NCI-H1092 (cell line): ENCODE measurements at regions not wholly inside any gene's neighbourhood (a gene's known extent, or its start where the extent isn't known, plus 50 kb on each side); places are given as distances from the start of the nearest gene placed in this dataset.
A peak's percentile ranks its signal among the peaks of the same experiment; 100 is the strongest.
"Not testable (repeated sequence)": the region's sequence is repeated elsewhere in the genome, so short reads cannot be mapped to it uniquely, and the experiment has no call there.

ENCODE experiments used
- DNase-seq: peaks from one replicate; lab custom pipeline; 2025; lab: John Stamatoyannopoulos, UW

DNA sequence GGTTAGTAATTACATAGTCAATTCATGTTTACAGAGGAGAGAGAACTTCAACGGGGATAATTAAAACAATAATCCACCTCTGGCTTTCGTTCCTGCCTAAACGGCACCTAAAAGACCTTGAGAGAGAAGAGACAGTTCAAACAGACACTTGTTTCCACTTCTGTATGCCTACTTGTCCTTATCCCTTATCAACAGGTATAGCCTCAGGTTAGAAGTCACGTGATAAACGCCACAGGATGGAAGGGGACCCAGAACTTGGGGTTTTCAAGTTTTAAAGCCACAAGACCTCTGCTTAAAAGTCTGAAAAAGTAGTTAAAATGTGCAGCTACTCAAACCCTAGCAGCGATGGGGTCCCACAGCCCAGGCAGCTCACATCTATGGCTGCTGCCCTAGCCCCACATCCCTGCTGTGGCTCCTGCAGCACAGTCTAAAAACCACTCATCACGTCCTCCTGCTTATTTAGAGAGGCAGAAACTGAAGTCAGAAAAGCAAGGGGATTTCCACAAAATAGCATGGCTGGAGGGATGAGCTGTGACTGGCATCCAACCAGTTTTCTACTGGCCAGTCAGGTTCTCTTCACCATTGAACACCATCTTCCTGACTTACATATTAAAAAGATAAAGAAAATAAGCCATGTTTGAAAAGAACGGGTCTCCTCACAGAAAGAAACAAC lies 51.2 kb upstream of the SEC16B start:
- no peak for DNase-seq

DNA sequence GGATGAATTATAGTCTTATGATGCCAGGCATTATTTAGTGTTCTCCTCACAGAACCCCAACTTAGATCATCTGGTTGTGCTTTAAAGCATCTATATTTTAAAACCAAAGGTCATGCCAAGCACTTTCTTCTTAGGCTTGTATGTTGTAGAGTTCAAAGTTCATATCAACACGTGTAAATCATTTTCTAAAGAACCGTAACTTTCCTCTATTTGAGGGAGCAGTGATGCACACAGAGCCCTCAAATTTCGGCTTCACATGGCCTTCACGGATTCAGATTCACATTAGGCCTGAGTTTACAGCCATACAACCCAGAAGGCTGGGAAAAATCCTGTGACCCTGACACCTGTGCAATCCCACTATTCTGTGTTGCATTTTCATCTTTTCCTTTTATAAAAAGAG lies 52.1 kb upstream of the SEC16B start:
- no peak for DNase-seq

DNA sequence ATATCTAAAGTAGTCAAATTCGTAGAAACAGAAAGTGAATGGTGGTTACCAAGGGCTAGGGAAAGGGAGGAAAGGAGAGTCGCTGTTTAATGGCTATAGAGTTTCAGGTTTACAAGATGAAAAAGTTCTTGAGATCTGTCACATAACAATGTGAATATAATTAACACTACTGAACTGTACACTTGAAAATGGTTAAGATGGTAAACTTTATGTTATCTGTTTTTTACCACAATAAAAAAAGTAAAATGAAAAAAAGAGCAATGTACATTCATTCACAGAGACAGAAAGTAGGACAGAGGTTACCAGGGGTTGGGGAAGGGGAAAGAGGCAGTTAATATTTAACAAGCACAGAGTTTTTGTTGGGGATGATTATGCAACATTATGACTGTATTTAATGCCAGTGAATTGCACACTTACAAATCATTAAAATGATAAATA lies 53.3 kb upstream of the SEC16B start:
- DNase-seq: no peak

DNA sequence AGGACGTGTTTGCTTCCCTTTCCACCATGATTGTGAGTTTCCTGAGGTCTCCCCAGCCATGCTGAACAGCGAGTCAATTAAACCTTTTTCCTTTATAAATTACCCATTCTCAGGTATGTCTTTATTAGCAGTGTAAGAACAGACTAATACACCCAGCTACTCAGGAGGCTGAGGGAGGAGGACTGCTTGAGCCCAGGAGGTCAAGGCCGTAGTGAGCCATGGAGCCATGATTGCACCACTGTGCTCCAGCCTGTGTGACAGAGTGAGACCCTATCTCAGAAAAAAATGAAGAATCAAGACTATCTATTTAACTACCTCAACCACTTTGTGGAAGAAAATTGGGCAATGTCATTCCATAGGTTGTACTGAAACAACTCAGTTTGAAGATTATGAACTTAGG lies 54.6 kb upstream of the SEC16B start:
- no peak for DNase-seq

DNA sequence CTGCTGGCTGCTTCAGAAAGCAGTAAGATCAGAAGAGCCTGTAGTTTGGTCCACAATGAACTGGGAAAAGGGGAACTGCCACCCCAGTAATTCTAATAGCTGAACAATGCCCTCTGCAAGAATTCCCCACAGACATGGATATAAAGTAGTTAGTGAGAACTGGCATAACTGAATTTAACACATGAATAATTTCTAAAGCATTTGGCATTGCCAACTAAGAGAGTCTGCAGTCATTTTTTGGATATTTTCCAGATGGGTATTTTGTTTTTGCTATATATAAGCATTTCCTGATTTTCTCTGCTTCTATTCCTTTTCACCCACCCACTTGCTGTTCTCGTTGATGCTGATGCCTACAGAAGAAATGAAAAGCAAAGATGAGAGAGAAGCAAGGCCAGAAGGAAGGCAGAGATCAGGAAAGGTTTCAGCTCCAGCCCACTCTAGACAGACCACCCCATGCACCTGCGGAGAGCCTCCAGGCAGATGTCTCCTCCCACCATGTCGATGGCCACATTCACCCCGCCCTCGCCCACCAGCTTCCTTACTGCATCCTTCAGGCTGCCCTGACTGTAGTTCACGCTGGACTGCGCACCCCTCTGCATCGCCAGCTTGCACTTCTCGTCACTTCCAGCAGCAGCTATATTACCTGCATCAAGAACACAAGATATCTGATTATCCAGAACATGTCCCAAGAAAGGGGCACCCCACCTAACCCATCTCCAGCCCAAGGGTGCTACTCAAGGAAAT lies 55.9 kb upstream of the SEC16B start:
- DNase-seq: no peak

DNA sequence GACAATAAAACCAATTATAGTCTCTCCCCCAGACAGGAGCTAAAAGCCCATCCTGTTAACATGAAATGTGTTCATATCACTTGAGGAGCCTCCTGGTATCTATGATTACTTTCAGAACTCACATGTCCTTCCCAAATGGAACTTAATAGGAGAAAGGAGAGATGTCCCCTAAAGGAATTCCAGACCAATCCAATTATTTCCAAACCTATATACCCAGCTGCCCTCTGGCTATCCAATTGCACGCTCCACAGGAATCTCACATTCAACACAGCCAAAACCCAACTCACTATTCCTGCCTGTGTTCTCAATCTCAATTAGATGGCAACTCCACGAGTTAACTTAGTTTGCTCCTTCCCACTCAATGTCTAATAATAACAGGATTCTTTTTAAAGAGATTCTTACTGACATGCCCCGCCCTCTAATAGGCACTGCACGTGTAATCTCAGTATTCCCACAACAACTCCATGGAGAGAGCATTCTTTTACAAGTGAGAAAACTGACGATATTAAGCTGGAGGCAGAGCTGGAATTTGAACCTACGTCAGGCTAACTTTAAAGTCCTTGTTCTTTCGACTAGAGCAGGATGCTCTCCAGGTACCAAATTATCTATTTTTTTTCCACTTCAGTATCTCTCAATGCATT lies 59.1 kb upstream of the SEC16B start:
- DNase-seq: no peak

DNA sequence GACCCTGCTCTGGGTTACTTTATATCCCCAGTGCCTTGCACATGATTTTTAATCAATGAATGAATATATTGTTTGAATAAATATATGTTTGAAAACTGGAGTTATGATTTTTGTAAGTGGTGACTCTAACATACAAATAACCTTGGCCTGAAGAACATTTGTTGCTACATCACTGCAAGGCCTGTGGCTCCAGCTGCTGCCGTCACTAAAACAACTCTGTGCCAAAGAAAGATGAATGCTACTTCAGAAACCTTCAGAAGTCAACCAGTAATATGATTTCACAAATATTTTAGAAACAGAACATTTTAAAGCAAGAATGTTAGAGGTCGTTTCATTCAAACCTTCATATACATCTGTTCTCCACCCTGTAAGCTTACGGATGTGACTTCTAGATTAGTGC lies 60.6 kb upstream of the SEC16B start:
- DNase-seq: no peak

DNA sequence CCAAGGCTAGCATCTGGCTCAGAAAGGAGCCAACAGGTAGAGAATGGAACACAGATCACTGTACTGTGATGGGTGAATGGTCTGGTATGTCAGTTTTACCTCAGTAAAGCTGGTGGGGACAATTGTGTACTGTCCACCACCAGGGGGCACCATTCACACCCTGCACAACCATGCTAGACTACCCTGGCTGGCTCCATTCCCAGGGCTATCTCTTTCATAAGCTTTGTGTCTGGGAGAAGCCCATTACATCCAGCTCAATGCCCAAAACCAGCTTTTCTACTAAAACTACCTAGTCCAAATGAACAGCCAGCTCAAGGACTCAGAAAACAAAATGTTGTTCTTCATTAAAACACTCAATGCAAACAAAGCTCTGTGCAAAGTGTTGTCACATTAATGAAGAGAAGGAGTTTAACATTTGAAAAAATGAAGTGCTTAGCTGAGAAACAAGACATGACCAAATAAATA lies 62.0 kb upstream of the RASAL2 start:
- peak; percentile 78 for DNase-seq

DNA sequence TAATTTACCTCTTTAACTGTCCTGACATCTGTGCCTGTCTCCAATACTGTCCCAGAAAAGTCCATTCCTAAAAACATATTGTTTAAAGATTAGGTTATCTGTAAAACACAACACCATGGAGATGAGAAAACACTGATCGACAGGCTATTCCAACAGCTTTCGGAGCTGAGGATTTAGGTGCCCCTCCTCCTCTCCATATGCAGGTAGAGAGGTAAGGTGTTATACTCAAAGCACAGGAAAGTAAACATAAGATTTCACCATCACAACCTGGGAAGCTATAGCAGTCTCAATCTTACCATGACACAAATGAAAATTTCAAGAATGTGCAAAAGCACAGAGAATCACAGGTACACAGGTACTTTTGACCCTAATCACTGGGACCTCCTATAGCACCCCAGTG lies 60.9 kb upstream of the RASAL2 start:
- no peak for DNase-seq

DNA sequence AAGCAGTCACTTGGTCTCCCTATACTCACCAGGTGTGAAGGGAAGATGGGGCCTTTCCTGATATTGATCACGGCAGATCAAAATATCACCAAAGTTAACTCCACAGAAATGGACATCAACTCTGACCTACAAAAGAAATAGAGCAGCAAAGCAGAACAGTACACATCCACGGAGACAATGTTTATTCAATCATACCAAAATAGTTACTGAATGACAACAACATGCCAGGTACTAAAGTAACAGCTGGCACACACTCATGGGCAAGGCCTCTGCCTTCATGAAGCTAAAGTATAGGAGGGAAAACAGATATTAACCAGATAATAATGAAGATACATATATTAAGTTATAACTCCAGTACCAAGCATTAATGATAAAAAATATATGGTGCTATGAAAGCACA lies 59.2 kb upstream of the RASAL2 start:
- DNase-seq: no peak

DNA sequence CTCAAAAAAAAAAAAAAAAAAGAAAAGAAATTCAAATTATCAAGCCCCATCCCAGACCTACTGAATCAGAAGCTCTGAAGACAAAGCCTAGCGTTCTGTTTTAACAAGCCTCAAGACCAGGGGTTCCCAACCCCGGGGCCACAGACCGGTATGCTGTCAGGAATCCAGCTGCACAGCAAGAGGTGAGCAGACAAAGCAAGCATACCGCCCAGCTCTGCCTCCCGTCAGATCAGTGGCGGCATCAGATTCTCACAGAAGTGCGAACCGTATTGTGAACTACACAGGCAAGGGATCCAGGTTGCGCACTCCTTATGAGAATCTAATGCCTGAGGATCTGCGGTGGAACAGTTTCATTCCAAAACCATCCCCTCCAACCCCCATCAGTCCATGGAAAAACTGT lies 57.8 kb upstream of the RASAL2 start:
- no peak for DNase-seq

DNA sequence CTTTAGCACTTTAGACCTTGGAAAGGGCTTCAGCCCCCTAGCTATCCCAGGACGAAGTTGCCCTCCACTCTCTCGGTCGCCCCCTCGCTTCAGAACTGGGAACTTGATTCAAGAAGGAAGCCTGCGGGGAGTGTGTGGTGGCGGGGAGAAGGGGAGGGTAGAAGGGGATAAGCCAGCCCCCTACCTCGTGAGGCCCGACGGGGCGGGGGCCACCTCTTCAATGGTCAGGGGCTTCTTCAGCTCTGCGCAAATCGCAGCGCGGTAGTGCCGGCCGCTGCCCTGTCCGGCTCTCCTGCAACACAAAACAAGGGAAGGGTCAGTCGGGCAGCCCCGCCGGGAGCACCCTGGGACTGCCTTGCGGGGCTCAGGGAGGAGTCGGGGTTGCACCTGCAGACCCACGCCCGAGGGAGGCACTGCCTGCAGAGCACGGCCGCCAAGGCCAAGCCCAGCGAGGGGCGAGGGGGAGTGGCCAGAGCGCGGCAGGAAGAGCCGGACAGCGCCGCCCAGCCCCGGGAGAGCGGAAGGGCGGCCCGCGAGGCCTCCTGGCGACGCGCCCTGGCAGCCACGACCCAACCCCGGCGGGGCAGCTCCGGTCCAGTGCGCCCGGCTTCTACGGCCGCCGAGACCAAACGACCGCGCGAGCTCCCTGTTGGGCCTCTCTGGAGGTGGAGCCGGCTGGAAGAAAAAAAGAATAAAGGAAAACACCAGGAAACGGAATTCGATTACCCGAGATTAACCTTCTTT lies 56.2 kb upstream of the RASAL2 start:
- peak; percentile 69 for DNase-seq

DNA sequence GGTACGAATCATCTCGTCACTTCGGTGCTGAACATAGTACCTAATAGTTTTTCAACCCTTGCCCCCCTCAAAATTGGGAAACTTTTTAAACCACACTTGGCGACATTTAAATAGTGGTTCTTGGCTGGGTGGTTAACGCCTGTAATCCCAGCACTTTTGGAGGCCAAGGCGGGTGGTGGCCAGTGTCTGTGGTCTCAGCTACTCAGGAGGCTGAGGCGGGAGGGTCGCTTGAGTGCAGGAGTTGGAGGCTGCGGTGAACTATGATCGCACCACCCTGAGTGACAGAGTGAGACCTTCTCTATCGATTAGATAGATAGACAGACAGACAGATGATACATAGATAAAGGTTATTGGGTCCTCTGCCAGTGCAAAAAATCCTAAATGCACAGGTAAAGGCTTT lies 55.5 kb upstream of the RASAL2 start:
- no peak for DNase-seq

DNA sequence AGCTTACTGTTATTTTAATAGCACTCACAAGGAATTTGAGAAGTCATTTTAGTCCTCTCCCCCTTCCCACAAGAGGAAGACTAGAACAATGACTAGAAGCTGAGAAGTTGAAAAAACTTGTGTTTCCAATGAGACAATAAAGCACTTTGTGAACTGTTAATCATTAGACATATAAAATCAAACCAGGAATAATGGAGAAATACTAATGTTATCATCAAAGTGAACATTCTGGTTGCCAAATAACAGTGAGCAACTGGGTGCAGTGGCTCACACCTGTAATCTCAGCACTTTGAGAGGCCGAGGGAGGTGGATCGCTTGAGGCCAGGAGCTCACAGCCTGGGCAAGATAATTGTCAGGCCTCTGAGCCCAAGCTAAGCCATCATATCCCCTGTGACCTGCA lies 54.0 kb upstream of the RASAL2 start:
- DNase-seq: no peak

DNA sequence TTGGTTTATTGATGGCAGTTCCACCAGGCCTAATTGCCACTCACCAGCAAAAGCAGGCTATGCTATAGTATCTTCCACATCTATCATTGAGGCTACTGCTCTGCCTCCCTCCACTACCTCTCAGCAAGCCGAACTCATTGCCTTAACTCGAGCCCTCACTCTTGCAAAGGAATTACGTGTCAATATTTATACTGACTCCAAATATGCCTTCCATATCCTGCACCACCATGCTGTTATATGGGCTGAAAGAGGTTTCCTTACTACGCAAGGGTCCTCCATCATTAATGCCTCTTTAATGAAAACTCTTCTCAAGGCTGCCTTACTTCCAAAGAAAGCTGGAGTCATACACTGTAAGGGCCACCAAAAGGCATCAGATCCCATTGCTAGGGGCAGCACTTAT lies 50.0 kb upstream of the RASAL2 start:
- DNase-seq: not testable (repeated sequence)
